SK-N-SH (cell line): ENCODE measurements at regions not wholly inside any gene's neighbourhood (a gene's known extent, or its start where the extent isn't known, plus 50 kb on each side); places are given as distances from the start of the nearest gene placed in this dataset.

Source experiments
- CTCF ChIA-PET: fragments of 300-600, 350-600 bp; formaldehyde crosslinking; extraction: SDS; loops from one replicate; lab custom pipeline; 2021; lab: Yijun Ruan, JAX
- POLR2A ChIA-PET: fragments of 350-600 bp; sonication (Branson Sonifier 250); formaldehyde crosslinking; extraction: SDS; loops from one replicate; lab custom pipeline; 2020; ENCODE audit warnings: antibody characterized with exemption, inconsistent platforms; lab: Yijun Ruan, JAX
- DNase-seq: peaks from one replicate; pipeline ENCODE4 v3.0.0; 2012
- H2AFZ ChIP-seq: fragments of 200-600 bp; sonication (generic); 2 replicates; pipeline ENCODE4 v1.8.1; 2016; ENCODE audit warnings: antibody characterized with exemption, mild to moderate bottlenecking, low read depth
- H3F3A ChIP-seq: fragments of 200-600 bp; sonication (generic); replicated peaks from 2 replicates; pipeline ENCODE3; 2016; ENCODE audit warnings: antibody characterized with exemption, mild to moderate bottlenecking; ENCODE audit not compliant: insufficient read depth
- H3K27ac ChIP-seq, 2 experiments: fragments of 200-500 bp in 1 of 2; fragments of 200-600 bp in 1 of 2; sonication (Bioruptor generic) in 1 of 2; sonication (generic), shearing (Covaris generic) in 1 of 2; 2 replicates each; pipeline versions ENCODE4 v1.5.1 to v1.6.1; 2014 to 2016; ENCODE audit warnings: low read depth in 2 of 2, inconsistent platforms in 1 of 2, low read length in 1 of 2, mild to moderate bottlenecking in 1 of 2, mixed read lengths in 1 of 2
- H3K27me3 ChIP-seq: fragments of 200-600 bp; sonication (generic), shearing (Covaris generic); 2 replicates; pipeline ENCODE4 v1.6.1; 2016; ENCODE audit warnings: mixed run types; ENCODE audit not compliant: insufficient read depth
- H3K36me3 ChIP-seq, 2 experiments: fragments of 200-500 bp in 1 of 2; fragments of 200-600 bp in 1 of 2; sonication (Bioruptor generic) in 1 of 2; sonication (generic) in 1 of 2; replicated peaks in 1 of 2; 2 replicates each; pipeline versions ENCODE3 to v1.5.1; 2014 to 2016; ENCODE audit warnings: low read length in 1 of 2, mild to moderate bottlenecking in 1 of 2; ENCODE audit not compliant: insufficient read depth in 2 of 2, control insufficient read depth in 1 of 2
- H3K4me1 ChIP-seq, 2 experiments: fragments of 200-500 bp in 1 of 2; fragments of 200-600 bp in 1 of 2; sonication (Bioruptor generic) in 1 of 2; sonication (generic), shearing (Covaris generic) in 1 of 2; 2 replicates each; pipeline versions ENCODE4 v1.5.1 to v1.6.1; 2014 to 2016; ENCODE audit warnings: low read depth in 1 of 2, low read length in 1 of 2, mixed run types in 1 of 2; ENCODE audit not compliant: insufficient read depth in 2 of 2, control insufficient read depth in 1 of 2
- H3K4me2 ChIP-seq: fragments of 200-600 bp; sonication (generic), shearing (Covaris generic); 2 replicates; pipeline ENCODE4 v1.6.1; 2017; ENCODE audit warnings: mixed run types
- H3K4me3 ChIP-seq, 2 experiments: fragments of 200-500 bp in 1 of 2; fragments of 200-600 bp in 1 of 2; sonication (Bioruptor generic) in 1 of 2; sonication (generic), shearing (Covaris generic) in 1 of 2; 2 replicates each; pipeline versions ENCODE4 v1.5.1 to v1.8.1; 2014 to 2016; ENCODE audit warnings: low read depth in 2 of 2, inconsistent platforms in 1 of 2, low read length in 1 of 2, mild to moderate bottlenecking in 1 of 2, mixed read lengths in 1 of 2, moderate library complexity in 1 of 2
- H3K79me2 ChIP-seq: fragments of 200-600 bp; sonication (generic); 2 replicates; pipeline ENCODE4 v1.8.1; 2017; ENCODE audit warnings: mild to moderate bottlenecking; ENCODE audit not compliant: insufficient read depth
- H3K9ac ChIP-seq: fragments of 200-600 bp; sonication (generic); 2 replicates; pipeline ENCODE4 v1.6.1; 2017; ENCODE audit warnings: mixed run types
- H3K9me2 ChIP-seq: fragments of 200-600 bp; sonication (generic); 2 replicates; pipeline ENCODE4 v1.6.1; 2017; ENCODE audit warnings: mixed run types
- H3K9me3 ChIP-seq: fragments of 200-600 bp; sonication (generic); 2 replicates; pipeline ENCODE4 v1.6.1; 2017; ENCODE audit warnings: mixed run types, mild to moderate bottlenecking, moderate library complexity
- H4K20me1 ChIP-seq: fragments of 200-600 bp; sonication (generic); 2 replicates; pipeline ENCODE4 v1.6.1; 2017; ENCODE audit warnings: mild to moderate bottlenecking, mixed run types; ENCODE audit not compliant: insufficient read depth
- CHD2 ChIP-seq: fragments of 150-350 bp; IDR thresholded peaks from 2 replicates; pipeline ENCODE4 v1.6.1; 2018; ENCODE audit warnings: low read length; ENCODE audit not compliant: partially characterized antibody
- ELF1 ChIP-seq: IDR thresholded peaks from 2 replicates; pipeline ENCODE4 v1.4.0; 2012
- EP300 ChIP-seq, 2 experiments: IDR thresholded peaks; 2 replicates each; pipeline versions ENCODE4 v1.4.0 to v1.6.1; 2012; ENCODE audit warnings: borderline replicate concordance in 1 of 2, low read depth in 1 of 2, low read length in 1 of 2
- EZH2phosphoT487 ChIP-seq: fragments of 200-600 bp; sonication (generic); IDR thresholded peaks from 2 replicates; pipeline ENCODE4 v1.6.1; 2017; ENCODE audit warnings: low read depth, mixed run types, mild to moderate bottlenecking, antibody characterized with exemption, moderate library complexity, borderline replicate concordance
- FOSL2 ChIP-seq: IDR thresholded peaks from 2 replicates; pipeline ENCODE4 v1.4.0; 2012; ENCODE audit warnings: low read depth, mild to moderate bottlenecking, moderate library complexity, borderline replicate concordance
- FOXJ3 ChIP-seq: sonication (generic); formaldehyde crosslinking; IDR thresholded peaks from 2 replicates; pipeline ENCODE4 v1.5.1; 2020; ENCODE audit warnings: mild to moderate bottlenecking, missing genetic modification reagents
- FOXM1 ChIP-seq: IDR thresholded peaks from 2 replicates; pipeline ENCODE4 v1.4.0; 2012; ENCODE audit warnings: low read depth, mild to moderate bottlenecking
- GATA2 ChIP-seq: sonication (generic); formaldehyde crosslinking; IDR thresholded peaks from 2 replicates; pipeline ENCODE4 v1.5.0; 2020; ENCODE audit warnings: mild to moderate bottlenecking, missing genetic modification reagents
- JUND ChIP-seq: IDR thresholded peaks from 2 replicates; pipeline ENCODE4 v1.4.0; 2012
- MXI1 ChIP-seq: IDR thresholded peaks from 2 replicates; pipeline ENCODE4 v1.6.1; 2012; ENCODE audit warnings: mild to moderate bottlenecking, low read depth, low read length, improper control_type of control experiment
- NFIC ChIP-seq: IDR thresholded peaks from 2 replicates; pipeline ENCODE4 v1.4.0; 2012; ENCODE audit warnings: borderline replicate concordance
- NRF1 ChIP-seq: IDR thresholded peaks from 2 replicates; pipeline ENCODE4 v1.6.1; 2012; ENCODE audit warnings: low read depth, mild to moderate bottlenecking, low read length
- RAD21 ChIP-seq: IDR thresholded peaks from 2 replicates; pipeline ENCODE4 v1.6.1; 2012; ENCODE audit warnings: mild to moderate bottlenecking, low read length
- RCOR1 ChIP-seq: fragments of 150-350 bp; IDR thresholded peaks from 2 replicates; pipeline ENCODE4 v1.6.1; 2017; ENCODE audit warnings: antibody characterized with exemption, low read length
- REST ChIP-seq: IDR thresholded peaks from 2 replicates; pipeline ENCODE4 v1.6.1; 2012; ENCODE audit warnings: mild to moderate bottlenecking, low read depth, low read length, moderate library complexity
- RFX5 ChIP-seq: IDR thresholded peaks from 2 replicates; pipeline ENCODE4 v1.6.1; 2012; ENCODE audit warnings: mild to moderate bottlenecking, improper control_type of control experiment, low read length
- SMC3 ChIP-seq: IDR thresholded peaks from 2 replicates; pipeline ENCODE4 v1.6.1; 2012; ENCODE audit warnings: low read depth, low read length, improper control_type of control experiment
- TCF12 ChIP-seq: IDR thresholded peaks from 2 replicates; pipeline ENCODE4 v1.4.0; 2012
- TEAD4 ChIP-seq: IDR thresholded peaks from 2 replicates; pipeline ENCODE4 v1.4.0; 2012; ENCODE audit warnings: mild to moderate bottlenecking, borderline replicate concordance; ENCODE audit not compliant: insufficient read depth
- USF1 ChIP-seq: IDR thresholded peaks from 2 replicates; pipeline ENCODE4 v1.4.0; 2012; ENCODE audit warnings: low read depth, borderline replicate concordance
- USF2 ChIP-seq: fragments of 150-350 bp; IDR thresholded peaks from 2 replicates; pipeline ENCODE4 v1.6.1; 2017; ENCODE audit warnings: antibody characterized with exemption, low read length, low read depth, borderline replicate concordance
- ZBTB33 ChIP-seq: IDR thresholded peaks from 2 replicates; pipeline ENCODE4 v1.4.0; 2012; ENCODE audit warnings: low read depth, borderline replicate concordance
- WGBS: methylation state at CpG from one replicate; pipeline ENCODE4 v1.1.6; 2017; ENCODE audit warnings: low lambda C conversion rate; 5-methylcytosine and 5-hydroxymethylcytosine counted together

- Histone ChIP-seq H3K4me2 (no peak overlapping the region), H3K9me3 (no peaks in the 10 kb centered on the region), H3K9me2 (no peaks in the 10 kb centered on the region), H3K27ac (no peak overlapping the region), H3K79me2 (no peaks in the 10 kb centered on the region), H2AFZ (no peak overlapping the region), H3F3A (no peaks in the 10 kb centered on the region), H3K4me3 (no peak overlapping the region), H4K20me1 (no peaks in the 10 kb centered on the region), H3K9ac (no peak overlapping the region), H3K36me3 (no peaks in the 10 kb centered on the region), H3K4me1 (no peaks in the 10 kb centered on the region), H3K27me3 (peaks cover 27% of the 10 kb centered on the region; the same call in 1 of the 2 replicates)
- WGBS = 30% methylated on average over 10 of the region's 11 CpGs
- ChIA-PET POLR2A (no interaction called here), CTCF (no interaction called here)
- TF ChIP-seq RFX5 = no peak
- no peak for TF ChIP-seq ELF1
- TF ChIP-seq TCF12 = no peak
- TF ChIP-seq EP300 (IDR thresholded peaks at IDR 0.05; ENCODE audit: borderline replicate concordance in 1 of 2, low read depth in 1 of 2, low read length in 1 of 2) = no peak
- TF ChIP-seq TEAD4 = no peak
- TF ChIP-seq MXI1 = no peak
- TF ChIP-seq FOXM1 = no peak
- no peak for TF ChIP-seq FOSL2
- no peak for TF ChIP-seq GATA2 (CRISPR knock-in tag)
- TF ChIP-seq NRF1 = no peak
- TF ChIP-seq RCOR1 = no peak
- TF ChIP-seq EZH2phosphoT487 = no peak
- no peak for TF ChIP-seq CHD2
- DNase-seq = no peak
Measured at GRCh38 chr20:56872620-56873458, 243.7 kb downstream of the TFAP2C start.

- no peaks in the 10 kb centered on the region for H3K9me2 ChIP-seq
- no peak overlapping the region for H2AFZ ChIP-seq
- no peaks in the 10 kb centered on the region for H3K9me3 ChIP-seq
- no peaks in the 10 kb centered on the region for H3K79me2 ChIP-seq
- H3K9ac ChIP-seq = no peak overlapping the region
- H3K36me3 ChIP-seq = no peaks in the 10 kb centered on the region
- ChIA-PET CTCF (no interaction called here), POLR2A (no interaction called here)
- peaks cover 27% of the 10 kb centered on the region; the same call in 1 of the 2 replicates for H3K27me3 ChIP-seq
- no peaks in the 10 kb centered on the region for H3F3A ChIP-seq
- WGBS = 8% methylated on average over 7 of the region's 26 CpGs
- DNase-seq = no peak
- no peaks in the 10 kb centered on the region for H4K20me1 ChIP-seq
- H3K27ac ChIP-seq = no peak overlapping the region
- H3K4me1 ChIP-seq = no peaks in the 10 kb centered on the region
- no peak overlapping the region for H3K4me2 ChIP-seq
- H3K4me3 ChIP-seq = no peak overlapping the region
- TF ChIP-seq TEAD4 = no peak
- TF ChIP-seq JUND = no peak
- TF ChIP-seq REST = no peak
- no peak for TF ChIP-seq SMC3
- no peak for TF ChIP-seq USF2
- TF ChIP-seq FOXJ3 = no peak
- no peak for TF ChIP-seq RAD21
- no peak for TF ChIP-seq USF1
- no peak for TF ChIP-seq FOXM1
- no peak for TF ChIP-seq ZBTB33
- no peak for TF ChIP-seq NFIC
- no peak for TF ChIP-seq TCF12
Measured at GRCh38 chr20:56873836-56874235, 244.7 kb downstream of the TFAP2C start.
